Activated CD8-positive, alpha-beta memory T cell treated with anti-CD3 and anti-CD28 coated beads, Interleukin-2, amount 10 ng/mL, durations not matched to agents 7 days and 5 days (primary cell): ENCODE measurements at regions not wholly inside any gene's neighbourhood (a gene's known extent, or its start where the extent isn't known, plus 50 kb on each side); places are given as distances from the start of the nearest gene placed in this dataset.

Experiments used
- ATAC-seq: fragments of 150-1000 bp; cut with Tn5 transposase; one replicate; pipeline ENCODE4 v1.10.0; 2021; ENCODE audit warnings: moderate library complexity
- CTCF ChIA-PET: fragments of 350-600 bp; sonication (Branson Sonifier 250); formaldehyde crosslinking; loops from one replicate; lab custom pipeline; 2021; ENCODE audit warnings: antibody characterized with exemption; lab: Charles Lee
- DNase-seq: peaks from one replicate; pipeline ENCODE4 v3.0.0-alpha.2; 2020
- H3K27ac Mint-ChIP-seq: one replicate; pipeline ENCODE4 v1.8.0; 2021; ENCODE audit warnings: mild to moderate bottlenecking, mixed read lengths
- H3K27me3 Mint-ChIP-seq: one replicate; pipeline ENCODE4 v1.8.0; 2021; ENCODE audit warnings: mixed read lengths
- H3K36me3 Mint-ChIP-seq: one replicate; pipeline ENCODE4 v1.8.0; 2021; ENCODE audit warnings: mild to moderate bottlenecking, mixed read lengths
- H3K4me1 Mint-ChIP-seq: one replicate; pipeline ENCODE4 v1.8.0; 2021; ENCODE audit warnings: mixed read lengths
- H3K4me3 Mint-ChIP-seq: one replicate; pipeline ENCODE4 v1.8.0; 2021; ENCODE audit warnings: mild to moderate bottlenecking, moderate library complexity, mixed read lengths
- H3K9me3 Mint-ChIP-seq: one replicate; pipeline ENCODE4 v1.8.0; 2022; ENCODE audit warnings: low read depth, mixed read lengths

DNA sequence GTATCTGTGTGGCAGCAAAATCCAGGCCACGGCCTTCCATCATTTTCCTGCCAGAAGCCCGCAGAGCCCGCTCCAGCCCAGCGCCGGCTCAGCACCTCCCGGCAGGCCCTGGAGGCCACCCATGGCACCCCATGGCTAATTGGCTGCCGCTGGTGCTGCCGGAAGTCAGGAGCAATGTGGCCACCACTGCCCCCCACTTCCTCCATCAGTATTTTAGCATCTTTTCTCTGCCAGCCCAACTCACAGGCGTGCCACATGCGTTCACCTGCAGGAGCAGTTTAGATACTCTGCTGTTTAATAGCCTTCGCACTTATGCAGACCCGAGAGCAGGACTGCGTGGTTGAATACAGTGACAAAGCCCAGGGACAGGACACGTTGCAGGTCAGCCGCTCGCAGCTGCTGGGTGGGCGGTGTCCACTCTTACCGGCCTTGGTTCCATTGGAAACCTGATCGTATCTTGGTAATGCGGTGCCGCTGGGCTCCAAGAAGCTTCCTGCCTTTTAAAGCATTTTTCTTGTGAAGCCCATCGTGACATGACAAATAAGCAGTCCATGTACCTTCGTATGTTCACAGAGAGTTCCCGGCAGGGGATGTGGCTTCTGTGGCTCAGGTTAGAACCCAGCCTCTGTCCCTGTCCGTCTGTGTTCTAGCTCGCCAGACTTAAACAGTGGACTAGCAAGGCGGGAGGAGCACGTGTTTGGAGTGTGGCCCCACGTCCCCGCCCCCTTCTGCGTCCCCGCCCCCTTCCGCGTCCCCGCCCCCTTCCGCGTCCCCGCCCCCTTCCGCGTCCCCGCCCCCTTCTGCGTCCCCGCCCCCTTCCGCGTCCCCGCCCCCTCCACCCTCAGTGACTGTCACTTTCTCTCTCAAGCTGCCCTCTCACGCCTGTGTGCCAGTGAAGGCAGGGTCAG, 162.0 kb upstream of the SOX1 start:
- H3K27ac Mint-ChIP-seq: no peak overlapping the region
- H3K36me3 Mint-ChIP-seq: no peaks in the 10 kb centered on the region
- H3K4me3 Mint-ChIP-seq: no peak overlapping the region
- CTCF ChIA-PET: interaction anchor here (0.6 kb wide), 1 partner anchor 343 kb away, joined by 3 read pairs; no protein-coding TSS in a partner anchor
- H3K4me1 Mint-ChIP-seq: no peaks in the 10 kb centered on the region
- H3K27me3 Mint-ChIP-seq: no peaks in the 10 kb centered on the region
- DNase-seq (peak; percentile 15), ATAC-seq (no peak)
- no peaks in the 10 kb centered on the region for H3K9me3 Mint-ChIP-seq

DNA sequence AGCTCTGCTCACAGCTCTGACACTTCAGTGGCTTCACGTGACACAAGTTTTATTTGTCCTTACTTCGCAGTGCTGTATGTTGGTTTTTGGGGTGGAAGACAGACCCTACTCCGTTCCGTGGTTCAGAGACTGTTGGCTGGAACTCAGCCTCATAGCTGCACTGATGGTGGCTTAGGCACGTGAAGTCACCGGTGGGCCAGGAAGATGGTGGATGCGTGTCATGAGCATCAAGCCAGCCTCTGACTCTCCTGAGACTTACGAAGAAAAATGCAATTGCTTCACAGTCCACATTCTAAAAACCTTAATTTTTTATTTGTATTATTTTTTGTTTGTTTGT, 161.4 kb upstream of the SOX1 start:
- DNase-seq (peak; percentile 3), ATAC-seq (no peak)
- H3K27me3 Mint-ChIP-seq: no peaks in the 10 kb centered on the region
- CTCF ChIA-PET: interaction anchor here (0.6 kb wide), 1 partner anchor 344 kb away, joined by 3 read pairs; no protein-coding TSS in a partner anchor
- H3K9me3 Mint-ChIP-seq: no peaks in the 10 kb centered on the region
- no peaks in the 10 kb centered on the region for H3K4me1 Mint-ChIP-seq
- H3K27ac Mint-ChIP-seq: no peak overlapping the region
- no peak overlapping the region for H3K4me3 Mint-ChIP-seq
- no peaks in the 10 kb centered on the region for H3K36me3 Mint-ChIP-seq

DNA sequence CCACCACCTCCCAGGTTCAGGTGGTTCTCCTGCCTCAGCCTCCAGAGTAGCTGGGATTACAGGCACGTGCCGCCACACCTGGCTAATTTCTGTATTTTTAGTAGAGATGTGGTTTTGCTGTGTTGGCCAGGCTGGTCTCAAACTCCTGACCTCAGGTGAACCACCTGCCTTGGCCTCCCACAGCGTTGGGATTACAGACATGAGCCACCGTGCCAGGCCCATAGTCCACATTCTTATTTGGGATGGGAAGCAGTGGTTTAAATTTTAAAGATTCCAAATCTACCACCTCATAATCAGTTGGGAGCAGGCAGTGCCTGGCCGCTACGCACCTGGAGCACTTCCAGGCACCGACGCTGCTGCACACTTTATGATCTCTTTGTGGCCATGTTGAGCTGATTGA, 160.6 kb upstream of the SOX1 start:
- Mint-ChIP-seq H3K4me1 (no peaks in the 10 kb centered on the region), H3K27me3 (no peaks in the 10 kb centered on the region), H3K4me3 (no peak overlapping the region), H3K9me3 (no peaks in the 10 kb centered on the region), H3K36me3 (no peaks in the 10 kb centered on the region), H3K27ac (no peak overlapping the region)
- CTCF ChIA-PET: no interaction called here
- no peak for DNase-seq
- no peak for ATAC-seq

- CTCF ChIA-PET: no interaction called here
- H3K27ac Mint-ChIP-seq: no peak overlapping the region
- ATAC-seq (no peak), DNase-seq (peak; percentile 18)
- H3K27me3 Mint-ChIP-seq: no peaks in the 10 kb centered on the region
- H3K4me3 Mint-ChIP-seq: no peak overlapping the region
- H3K9me3 Mint-ChIP-seq: no peaks in the 10 kb centered on the region
- H3K4me1 Mint-ChIP-seq: no peaks in the 10 kb centered on the region
- no peaks in the 10 kb centered on the region for H3K36me3 Mint-ChIP-seq
Observed at GRCh38 chr13:111906816-111907215, 160.1 kb upstream of the SOX1 start.

DNA sequence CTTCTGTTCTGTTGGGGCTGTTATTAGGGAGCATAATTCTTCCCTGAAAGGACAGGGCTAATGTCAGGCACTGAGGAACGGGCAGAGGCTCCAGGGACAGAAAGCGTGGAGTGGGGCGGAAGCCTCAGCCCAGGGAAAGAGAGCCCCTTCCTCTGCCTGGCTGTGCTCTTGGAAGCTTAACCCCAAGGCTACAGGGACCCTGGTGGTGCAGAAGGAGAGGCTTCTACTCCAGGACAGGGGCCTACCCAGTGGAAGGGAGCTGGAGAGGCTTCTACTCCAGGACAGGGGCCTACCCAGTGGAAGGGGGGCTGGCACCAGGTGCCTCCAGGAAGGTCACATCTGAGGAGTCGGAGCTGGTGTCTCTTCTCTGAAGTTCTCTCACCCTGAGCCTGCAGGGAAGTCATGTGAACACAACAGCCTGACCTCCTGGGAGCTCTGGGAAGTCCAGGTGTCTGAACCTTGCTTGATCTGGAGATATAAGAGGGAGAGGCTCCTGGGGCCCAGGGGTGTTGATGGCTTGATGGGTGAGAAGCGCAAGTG, 159.5 kb upstream of the SOX1 start:
- Mint-ChIP-seq H3K4me1 (no peaks in the 10 kb centered on the region), H3K27me3 (no peaks in the 10 kb centered on the region), H3K36me3 (no peaks in the 10 kb centered on the region), H3K27ac (no peak overlapping the region), H3K4me3 (no peak overlapping the region), H3K9me3 (no peaks in the 10 kb centered on the region)
- CTCF ChIA-PET: no interaction called here
- ATAC-seq: no peak
- DNase-seq: peak; percentile 15

DNA sequence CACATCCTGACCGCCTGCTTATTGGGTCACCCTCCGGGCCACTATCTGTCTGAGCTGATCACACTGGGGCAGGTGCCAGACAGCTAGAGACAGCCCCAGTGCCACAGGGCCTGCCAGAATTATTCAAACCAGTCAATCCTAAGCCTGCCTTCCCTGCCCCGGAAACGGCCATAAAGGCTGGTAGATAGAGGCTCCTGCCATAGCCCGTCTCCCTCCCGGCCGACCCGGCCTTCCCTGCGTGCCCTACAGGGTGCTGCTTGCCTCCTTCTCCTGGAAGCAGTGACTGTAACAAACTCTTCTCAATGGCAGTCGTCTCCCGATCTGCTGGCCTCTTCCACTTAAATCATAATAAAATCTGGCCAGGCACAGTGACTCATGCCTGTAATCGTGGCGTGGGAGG, 158.6 kb upstream of the SOX1 start:
- CTCF ChIA-PET: no interaction called here
- ATAC-seq (no peak), DNase-seq (peak; percentile 2)
- Mint-ChIP-seq H3K36me3 (no peaks in the 10 kb centered on the region), H3K4me3 (no peak overlapping the region), H3K27ac (no peak overlapping the region), H3K27me3 (no peaks in the 10 kb centered on the region), H3K9me3 (no peaks in the 10 kb centered on the region), H3K4me1 (no peaks in the 10 kb centered on the region)

- Mint-ChIP-seq H3K27me3 (no peaks in the 10 kb centered on the region), H3K4me3 (no peak overlapping the region), H3K27ac (no peak overlapping the region), H3K4me1 (no peaks in the 10 kb centered on the region), H3K36me3 (no peaks in the 10 kb centered on the region), H3K9me3 (no peaks in the 10 kb centered on the region)
- CTCF ChIA-PET: no interaction called here
- peak; percentile 18 for DNase-seq
- ATAC-seq: no peak
Observed at GRCh38 chr13:111908981-111909380, 158.0 kb upstream of the SOX1 start.

- no peaks in the 10 kb centered on the region for H3K36me3 Mint-ChIP-seq
- no peaks in the 10 kb centered on the region for H3K9me3 Mint-ChIP-seq
- H3K27ac Mint-ChIP-seq: no peak overlapping the region
- H3K27me3 Mint-ChIP-seq: no peaks in the 10 kb centered on the region
- DNase-seq (no peak), ATAC-seq (no peak)
- CTCF ChIA-PET: no interaction called here
- no peak overlapping the region for H3K4me3 Mint-ChIP-seq
- no peaks in the 10 kb centered on the region for H3K4me1 Mint-ChIP-seq
Observed at GRCh38 chr13:111909501-111909900, 157.4 kb upstream of the SOX1 start.

DNA sequence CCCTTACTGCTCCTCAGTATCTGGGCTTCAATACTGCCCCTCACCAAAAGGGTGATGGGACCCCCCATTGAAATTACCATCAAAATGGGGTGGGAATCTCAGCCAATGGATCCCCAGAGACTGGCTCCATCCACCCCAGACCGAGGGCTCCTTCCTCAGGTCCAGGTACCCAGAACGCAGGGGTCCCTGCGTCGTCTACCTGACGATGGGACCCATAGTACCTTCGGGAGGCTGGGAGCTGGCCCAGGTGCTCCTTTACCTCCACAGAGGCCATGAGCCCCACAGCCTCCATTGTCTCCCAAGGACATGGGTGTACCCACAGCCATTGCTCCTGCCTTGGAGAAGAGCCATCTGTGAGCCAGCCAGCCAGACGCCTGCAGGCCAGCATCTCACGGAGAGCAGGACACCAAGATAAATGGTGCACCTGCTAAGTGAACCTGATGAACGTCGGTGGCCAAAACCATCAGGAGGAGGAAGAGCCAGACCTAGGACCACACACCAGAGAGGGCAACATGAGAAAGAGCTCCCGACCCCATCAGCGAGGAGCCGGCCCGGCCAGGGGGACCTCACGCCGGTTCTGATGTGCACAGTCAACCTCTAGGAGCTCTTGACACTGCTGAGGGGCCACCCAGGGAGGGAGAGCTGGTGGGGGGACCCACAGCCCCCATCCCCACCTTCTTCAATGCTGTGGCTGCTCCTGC, 156.8 kb upstream of the SOX1 start:
- no peak overlapping the region for H3K4me3 Mint-ChIP-seq
- H3K9me3 Mint-ChIP-seq: no peaks in the 10 kb centered on the region
- CTCF ChIA-PET: no interaction called here
- no peaks in the 10 kb centered on the region for H3K4me1 Mint-ChIP-seq
- H3K27me3 Mint-ChIP-seq: no peaks in the 10 kb centered on the region
- ATAC-seq: no peak
- peak; percentile 30 for DNase-seq
- H3K27ac Mint-ChIP-seq: no peak overlapping the region
- no peaks in the 10 kb centered on the region for H3K36me3 Mint-ChIP-seq

DNA sequence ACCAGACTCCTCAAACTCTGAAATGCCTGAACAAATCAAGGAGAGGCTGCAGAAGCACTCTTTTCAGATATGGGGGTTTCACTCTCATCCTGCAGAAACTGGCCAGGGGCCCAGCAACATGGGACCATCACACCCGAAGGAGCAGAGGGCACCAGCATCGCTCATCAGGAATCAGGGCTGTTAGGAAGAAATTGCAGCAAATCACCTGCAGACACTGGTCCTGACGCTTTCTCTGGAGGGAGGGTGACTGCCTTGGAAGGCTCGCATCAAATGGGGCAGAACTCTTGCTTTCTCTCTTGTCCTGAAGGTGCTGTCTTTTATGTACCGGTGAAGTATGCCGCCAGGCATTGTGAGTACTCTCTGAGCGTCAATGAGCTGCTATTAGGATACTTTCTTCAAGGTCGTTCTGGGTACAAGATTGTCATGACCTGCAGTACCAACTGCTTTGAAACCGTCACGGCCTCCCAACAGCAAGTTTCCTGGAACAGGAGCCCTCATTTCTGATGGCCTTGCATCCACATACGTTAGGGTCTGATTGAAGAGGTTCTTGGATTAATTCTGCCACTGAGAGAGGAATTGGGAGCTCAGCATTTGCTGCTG, 155.7 kb upstream of the SOX1 start:
- no peaks in the 10 kb centered on the region for H3K9me3 Mint-ChIP-seq
- peak; percentile 18 for DNase-seq
- CTCF ChIA-PET: no interaction called here
- no peak for ATAC-seq
- H3K4me1 Mint-ChIP-seq: no peaks in the 10 kb centered on the region
- no peak overlapping the region for H3K4me3 Mint-ChIP-seq
- no peaks in the 10 kb centered on the region for H3K36me3 Mint-ChIP-seq
- H3K27me3 Mint-ChIP-seq: no peaks in the 10 kb centered on the region
- H3K27ac Mint-ChIP-seq: no peak overlapping the region

- no peak for ATAC-seq
- peak; percentile 11 for DNase-seq
- H3K9me3 Mint-ChIP-seq: no peaks in the 10 kb centered on the region
- H3K27ac Mint-ChIP-seq: no peak overlapping the region
- H3K36me3 Mint-ChIP-seq: no peaks in the 10 kb centered on the region
- CTCF ChIA-PET: no interaction called here
- no peaks in the 10 kb centered on the region for H3K27me3 Mint-ChIP-seq
- H3K4me1 Mint-ChIP-seq: no peaks in the 10 kb centered on the region
- no peak overlapping the region for H3K4me3 Mint-ChIP-seq
Observed at GRCh38 chr13:111911754-111912452, 155.0 kb upstream of the SOX1 start.

- Mint-ChIP-seq H3K36me3 (no peaks in the 10 kb centered on the region), H3K9me3 (no peaks in the 10 kb centered on the region), H3K27ac (no peak overlapping the region), H3K27me3 (no peaks in the 10 kb centered on the region), H3K4me1 (no peaks in the 10 kb centered on the region), H3K4me3 (no peak overlapping the region)
- ATAC-seq (no peak), DNase-seq (peak; percentile 16)
- CTCF ChIA-PET: no interaction called here
Observed at GRCh38 chr13:111912453-111912866, 154.5 kb upstream of the SOX1 start.
